ENCODE measurements at regions not wholly inside any gene's neighbourhood (a gene's known extent, or its start where the extent isn't known, plus 50 kb on each side); places are given as distances from the start of the nearest gene placed in this dataset.

DNA sequence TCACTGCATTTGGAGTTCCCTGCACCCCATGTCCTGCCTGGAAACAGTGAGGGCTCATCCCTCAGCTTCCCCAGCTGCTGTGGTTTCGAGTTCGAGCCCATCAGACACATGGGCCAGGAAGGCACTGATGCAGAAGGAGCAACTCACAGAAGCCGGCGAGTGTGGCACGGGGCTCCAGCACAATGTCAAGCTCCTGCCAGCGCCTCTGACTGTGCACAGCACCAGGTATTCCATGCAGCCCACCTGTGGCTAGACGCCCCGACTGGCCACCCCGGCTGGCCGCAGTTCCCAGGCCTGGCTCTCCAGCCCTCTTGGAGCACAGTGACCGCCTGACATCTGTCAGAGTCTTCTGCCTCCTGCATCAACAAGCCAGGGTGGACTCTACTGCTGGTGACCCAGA lies 419.4 kb downstream of the SHANK2 start:
- ChIA-PET POLR2A (no interaction called here), CTCF (no interaction called here), RAD21 (ENCODE audit: low non-redundant PET in 1 of 2, low total read pairs in 2 of 2, uncharacterized antibody in 2 of 2, unreplicated experiment in 2 of 2) (no interaction called here)
- intact Hi-C loops (cut with micrococcal nuclease): no loop called here
- H3K9me3 ChIP-seq (ENCODE audit: control insufficient read depth in 1 of 2, insufficient read depth in 1 of 2, low read depth in 1 of 2, low read length in 2 of 2): no peaks in the 10 kb centered on the region
- H3K79me2 ChIP-seq (ENCODE audit: insufficient read depth, low read length): no peaks in the 10 kb centered on the region
- H3K9ac ChIP-seq (ENCODE audit: low read length): no peak overlapping the region
- H3K4me2 ChIP-seq (ENCODE audit: low read length): no peak overlapping the region
- H3K27me3 ChIP-seq (ENCODE audit: insufficient read depth, low read length): no peaks in the 10 kb centered on the region
- DNase-seq (ENCODE audit: low read depth, low spot score) (no peak), ATAC-seq (no peak)
- no peak overlapping the region for H2AFZ ChIP-seq (ENCODE audit: low read depth, low read length, poor library complexity, severe bottlenecking)
- H4K20me1 ChIP-seq (ENCODE audit: insufficient read depth): no peaks in the 10 kb centered on the region
- H3K4me3 ChIP-seq (replicated peaks in 1 of 2; ENCODE audit: low read depth in 1 of 2, low read length in 2 of 2): no peak overlapping the region
- H3K36me3 ChIP-seq (ENCODE audit: control insufficient read depth in 1 of 2, insufficient read depth in 2 of 2, low read length in 2 of 2): no peaks in the 10 kb centered on the region
- H3K27ac ChIP-seq (ENCODE audit: low read depth, low read length): no peak overlapping the region
- BruUV-seq (replicated peaks): no TSS peak
- no peak for TF ChIP-seq ZNF274 (IDR thresholded peaks at IDR 0.05; ENCODE audit: low read depth, low read length)
- no peak for TF ChIP-seq EZH2phosphoT487 (IDR thresholded peaks at IDR 0.05; ENCODE audit: borderline replicate concordance)
- no peak for TF ChIP-seq SIN3A (IDR thresholded peaks at IDR 0.05; ENCODE audit: low read depth)
- TF ChIP-seq, protein P1, sequence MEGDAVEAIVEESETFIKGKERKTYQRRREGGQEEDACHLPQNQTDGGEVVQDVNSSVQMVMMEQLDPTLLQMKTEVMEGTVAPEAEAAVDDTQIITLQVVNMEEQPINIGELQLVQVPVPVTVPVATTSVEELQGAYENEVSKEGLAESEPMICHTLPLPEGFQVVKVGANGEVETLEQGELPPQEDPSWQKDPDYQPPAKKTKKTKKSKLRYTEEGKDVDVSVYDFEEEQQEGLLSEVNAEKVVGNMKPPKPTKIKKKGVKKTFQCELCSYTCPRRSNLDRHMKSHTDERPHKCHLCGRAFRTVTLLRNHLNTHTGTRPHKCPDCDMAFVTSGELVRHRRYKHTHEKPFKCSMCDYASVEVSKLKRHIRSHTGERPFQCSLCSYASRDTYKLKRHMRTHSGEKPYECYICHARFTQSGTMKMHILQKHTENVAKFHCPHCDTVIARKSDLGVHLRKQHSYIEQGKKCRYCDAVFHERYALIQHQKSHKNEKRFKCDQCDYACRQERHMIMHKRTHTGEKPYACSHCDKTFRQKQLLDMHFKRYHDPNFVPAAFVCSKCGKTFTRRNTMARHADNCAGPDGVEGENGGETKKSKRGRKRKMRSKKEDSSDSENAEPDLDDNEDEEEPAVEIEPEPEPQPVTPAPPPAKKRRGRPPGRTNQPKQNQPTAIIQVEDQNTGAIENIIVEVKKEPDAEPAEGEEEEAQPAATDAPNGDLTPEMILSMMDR (IDR thresholded peaks at IDR 0.05 in 2 of 3, conservative IDR thresholded peaks at IDR 0.05 in 1 of 3; ENCODE audit: borderline replicate concordance in 1 of 3, insufficient read depth in 1 of 3, low read depth in 2 of 3, low read length in 2 of 3): no peak
- TF ChIP-seq, protein P2, sequence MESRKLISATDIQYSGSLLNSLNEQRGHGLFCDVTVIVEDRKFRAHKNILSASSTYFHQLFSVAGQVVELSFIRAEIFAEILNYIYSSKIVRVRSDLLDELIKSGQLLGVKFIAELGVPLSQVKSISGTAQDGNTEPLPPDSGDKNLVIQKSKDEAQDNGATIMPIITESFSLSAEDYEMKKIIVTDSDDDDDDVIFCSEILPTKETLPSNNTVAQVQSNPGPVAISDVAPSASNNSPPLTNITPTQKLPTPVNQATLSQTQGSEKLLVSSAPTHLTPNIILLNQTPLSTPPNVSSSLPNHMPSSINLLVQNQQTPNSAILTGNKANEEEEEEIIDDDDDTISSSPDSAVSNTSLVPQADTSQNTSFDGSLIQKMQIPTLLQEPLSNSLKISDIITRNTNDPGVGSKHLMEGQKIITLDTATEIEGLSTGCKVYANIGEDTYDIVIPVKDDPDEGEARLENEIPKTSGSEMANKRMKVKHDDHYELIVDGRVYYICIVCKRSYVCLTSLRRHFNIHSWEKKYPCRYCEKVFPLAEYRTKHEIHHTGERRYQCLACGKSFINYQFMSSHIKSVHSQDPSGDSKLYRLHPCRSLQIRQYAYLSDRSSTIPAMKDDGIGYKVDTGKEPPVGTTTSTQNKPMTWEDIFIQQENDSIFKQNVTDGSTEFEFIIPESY (IDR thresholded peaks at IDR 0.05; ENCODE audit: extremely low read depth, insufficient replicate concordance, low read length): no peak
- TF ChIP-seq CEBPB (IDR thresholded peaks at IDR 0.05; ENCODE audit: low read depth): no peak
- no peak for TF ChIP-seq POLR2AphosphoS5 (IDR thresholded peaks at IDR 0.05; ENCODE audit: low read depth, low read length)
- TF ChIP-seq YY1 (IDR thresholded peaks at IDR 0.05; ENCODE audit: extremely low read depth, insufficient replicate concordance, low read depth, low read length): no peak
- no peak for TF ChIP-seq TCF7L2 (IDR thresholded peaks at IDR 0.05; ENCODE audit: borderline replicate concordance, extremely low read depth, insufficient read depth, insufficient read length)
- TF ChIP-seq RAD21 (IDR thresholded peaks at IDR 0.05; ENCODE audit: low read depth): no peak
- no peaks in the 10 kb centered on the region for H3K4me1 ChIP-seq (ENCODE audit: control insufficient read depth in 1 of 2, insufficient read depth in 2 of 2, low read length in 2 of 2)
- H3K9me2 ChIP-seq (ENCODE audit: insufficient read depth): no peaks in the 10 kb centered on the region
